ENCODE measurements at regions not wholly inside any gene's neighbourhood (a gene's known extent, or its start where the extent isn't known, plus 50 kb on each side); places are given as distances from the start of the nearest gene placed in this dataset.

DNA sequence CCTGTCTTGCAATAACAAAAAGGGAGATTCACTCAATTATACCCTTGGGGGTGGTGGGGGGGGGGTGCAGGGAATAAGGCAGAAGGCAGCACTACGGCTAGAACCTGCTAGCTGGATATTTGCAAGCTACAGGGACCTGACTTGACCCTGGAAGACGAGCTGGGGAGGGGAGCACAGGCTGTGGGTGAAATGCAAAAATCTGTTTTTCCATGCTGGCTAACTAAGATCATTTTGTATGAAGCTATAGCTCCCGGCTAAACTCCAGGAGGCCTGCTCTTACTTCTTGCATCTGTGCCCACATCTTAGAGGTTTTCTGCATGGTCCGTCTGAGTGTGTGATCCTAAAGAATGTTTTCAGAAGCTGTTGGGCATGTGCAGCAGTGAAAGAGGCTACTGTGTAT lies 106.6 kb downstream of the EBLN1 start:
- Histone ChIP-seq H2AFZ (ENCODE audit: low read length) (no peak overlapping the region), H3K79me2 (ENCODE audit: insufficient read depth, low read length) (no peaks in the 10 kb centered on the region), H4K20me1 (ENCODE audit: insufficient read depth, low read length) (no peaks in the 10 kb centered on the region), H3K27me3 (ENCODE audit: control insufficient read depth in 1 of 2, insufficient read depth in 2 of 2, low read length in 2 of 2) (peaks cover 0 to 6% of the 10 kb centered on the region in 2 experiments; a peak in 2 of 5 replicates), H3K9ac (ENCODE audit: insufficient read depth, low read depth, low read length) (no peak overlapping the region), H3K9me3 (ENCODE audit: low read length) (no peaks in the 10 kb centered on the region), H3K4me2 (ENCODE audit: low read depth, low read length) (no peak overlapping the region), H3K27ac (ENCODE audit: extremely low read length, insufficient read depth, low read length) (no peak overlapping the region), H3K36me3 (replicated peaks in 1 of 2; ENCODE audit: control insufficient read depth in 1 of 2, insufficient read depth in 2 of 2, low read length in 2 of 2) (no peaks in the 10 kb centered on the region), H3K4me1 (ENCODE audit: insufficient read depth, low read length) (no peaks in the 10 kb centered on the region), H3K4me3 (replicated peaks in 1 of 3; ENCODE audit: insufficient read depth in 1 of 3, low read depth in 2 of 3, low read length in 3 of 3) (no peak overlapping the region)
- ChIA-PET CTCF (ENCODE audit: low intra/inter-chr PET ratio, low total read pairs) (no interaction called here), POLR2A (no interaction called here)
- ATAC-seq = no peak
- no TSS peak for BruUV-seq (replicated peaks)
- intact Hi-C loops (cut with micrococcal nuclease; ENCODE audit: unreplicated experiment) (no loop called here), in situ Hi-C loops (cut with HindIII; ENCODE audit: extremely low pct_ligation_motif_present, low pct_unique_long_range_greater_than_20kb) (no loop called here)
- TF ChIP-seq SIX1 (CRISPR knock-in tag; IDR thresholded peaks at IDR 0.05; ENCODE audit: borderline replicate concordance) (no peak), NPAS2 (CRISPR knock-in tag; IDR thresholded peaks at IDR 0.05; ENCODE audit: borderline replicate concordance) (no peak), MTF2 (CRISPR knock-in tag; IDR thresholded peaks at IDR 0.05; ENCODE audit: borderline replicate concordance) (no peak)
- 0% methylated on average over 4 of the region's 4 CpGs for WGBS (ENCODE audit: low lambda C conversion rate)
- FAIRE-seq = no peak
- no peak for DNase-seq (ENCODE audit: low spot score)

DNA sequence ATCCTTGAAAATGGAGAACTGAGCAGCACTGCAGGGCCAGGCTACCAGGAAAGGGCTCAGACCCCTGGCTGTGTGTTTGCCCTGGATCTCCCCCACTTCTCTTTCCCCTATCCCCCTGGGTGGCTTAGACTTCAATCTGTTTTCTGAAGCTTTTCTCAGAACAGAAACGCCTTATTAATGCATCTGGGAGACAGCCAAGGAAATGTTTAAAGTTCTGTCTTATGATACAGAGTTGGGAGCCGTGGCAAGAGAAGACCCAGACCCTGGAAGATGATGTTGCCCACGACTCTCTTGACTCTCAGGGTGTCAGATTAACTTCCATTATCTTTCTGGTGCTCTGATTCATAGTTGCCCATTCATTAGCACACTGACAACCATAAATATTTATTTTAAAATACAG lies 107.1 kb downstream of the EBLN1 start:
- no peaks in the 10 kb centered on the region for H3K36me3 ChIP-seq (replicated peaks in 1 of 2; ENCODE audit: control insufficient read depth in 1 of 2, insufficient read depth in 2 of 2, low read length in 2 of 2)
- in situ Hi-C loops (cut with HindIII; ENCODE audit: extremely low pct_ligation_motif_present, low pct_unique_long_range_greater_than_20kb) = no loop called here
- WGBS (ENCODE audit: low lambda C conversion rate) = 3% methylated on average over 3 of the region's 3 CpGs
- TF ChIP-seq WIZ (CRISPR knock-in tag; IDR thresholded peaks at IDR 0.05) (no peak), SOX6 (IDR thresholded peaks at IDR 0.05) (no peak), SOX6 (CRISPR knock-in tag; IDR thresholded peaks at IDR 0.05) (no peak), ZNF207 (IDR thresholded peaks at IDR 0.05; ENCODE audit: borderline replicate concordance) (no peak), TEAD2 (CRISPR knock-in tag; IDR thresholded peaks at IDR 0.05) (no peak), ZNF720 (CRISPR knock-in tag; IDR thresholded peaks at IDR 0.05) (no peak)
- TF ChIP-seq, protein P1, sequence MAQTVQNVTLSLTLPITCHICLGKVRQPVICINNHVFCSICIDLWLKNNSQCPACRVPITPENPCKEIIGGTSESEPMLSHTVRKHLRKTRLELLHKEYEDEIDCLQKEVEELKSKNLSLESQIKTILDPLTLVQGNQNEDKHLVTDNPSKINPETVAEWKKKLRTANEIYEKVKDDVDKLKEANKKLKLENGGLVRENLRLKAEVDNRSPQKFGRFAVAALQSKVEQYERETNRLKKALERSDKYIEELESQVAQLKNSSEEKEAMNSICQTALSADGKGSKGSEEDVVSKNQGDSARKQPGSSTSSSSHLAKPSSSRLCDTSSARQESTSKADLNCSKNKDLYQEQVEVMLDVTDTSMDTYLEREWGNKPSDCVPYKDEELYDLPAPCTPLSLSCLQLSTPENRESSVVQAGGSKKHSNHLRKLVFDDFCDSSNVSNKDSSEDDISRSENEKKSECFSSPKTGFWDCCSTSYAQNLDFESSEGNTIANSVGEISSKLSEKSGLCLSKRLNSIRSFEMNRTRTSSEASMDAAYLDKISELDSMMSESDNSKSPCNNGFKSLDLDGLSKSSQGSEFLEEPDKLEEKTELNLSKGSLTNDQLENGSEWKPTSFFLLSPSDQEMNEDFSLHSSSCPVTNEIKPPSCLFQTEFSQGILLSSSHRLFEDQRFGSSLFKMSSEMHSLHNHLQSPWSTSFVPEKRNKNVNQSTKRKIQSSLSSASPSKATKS (CRISPR knock-in tag; IDR thresholded peaks at IDR 0.05) = no peak
- TF ChIP-seq, protein P2, sequence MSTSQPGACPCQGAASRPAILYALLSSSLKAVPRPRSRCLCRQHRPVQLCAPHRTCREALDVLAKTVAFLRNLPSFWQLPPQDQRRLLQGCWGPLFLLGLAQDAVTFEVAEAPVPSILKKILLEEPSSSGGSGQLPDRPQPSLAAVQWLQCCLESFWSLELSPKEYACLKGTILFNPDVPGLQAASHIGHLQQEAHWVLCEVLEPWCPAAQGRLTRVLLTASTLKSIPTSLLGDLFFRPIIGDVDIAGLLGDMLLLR (CRISPR knock-in tag; IDR thresholded peaks at IDR 0.05) = no peak
- TF ChIP-seq, protein P3, sequence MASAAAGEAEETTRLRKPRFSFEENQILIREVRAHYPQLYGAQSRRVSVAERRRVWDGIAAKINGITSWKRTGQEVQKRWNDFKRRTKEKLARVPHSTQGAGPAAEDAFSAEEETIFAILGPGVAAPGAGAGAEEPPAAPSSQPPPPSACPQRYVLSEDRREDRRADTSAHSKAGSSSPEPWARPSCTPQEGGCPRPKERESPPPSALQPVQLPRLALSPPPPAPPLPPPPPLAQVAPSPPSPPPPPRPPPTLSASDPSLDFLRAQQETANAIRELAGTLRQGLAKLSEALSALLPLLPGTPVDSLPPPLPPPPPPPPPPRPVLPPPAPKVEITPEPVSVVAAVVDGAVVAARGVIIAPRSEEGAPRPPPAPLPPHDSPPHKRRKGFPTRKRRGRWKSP (CRISPR knock-in tag; IDR thresholded peaks at IDR 0.05) = no peak
- TF ChIP-seq, protein P4, sequence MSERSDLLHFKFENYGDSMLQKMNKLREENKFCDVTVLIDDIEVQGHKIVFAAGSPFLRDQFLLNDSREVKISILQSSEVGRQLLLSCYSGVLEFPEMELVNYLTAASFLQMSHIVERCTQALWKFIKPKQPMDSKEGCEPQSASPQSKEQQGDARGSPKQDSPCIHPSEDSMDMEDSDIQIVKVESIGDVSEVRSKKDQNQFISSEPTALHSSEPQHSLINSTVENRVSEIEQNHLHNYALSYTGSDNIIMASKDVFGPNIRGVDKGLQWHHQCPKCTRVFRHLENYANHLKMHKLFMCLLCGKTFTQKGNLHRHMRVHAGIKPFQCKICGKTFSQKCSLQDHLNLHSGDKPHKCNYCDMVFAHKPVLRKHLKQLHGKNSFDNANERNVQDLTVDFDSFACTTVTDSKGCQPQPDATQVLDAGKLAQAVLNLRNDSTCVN (CRISPR knock-in tag; IDR thresholded peaks at IDR 0.05; ENCODE audit: borderline replicate concordance) = no peak
- TF ChIP-seq, protein P5, sequence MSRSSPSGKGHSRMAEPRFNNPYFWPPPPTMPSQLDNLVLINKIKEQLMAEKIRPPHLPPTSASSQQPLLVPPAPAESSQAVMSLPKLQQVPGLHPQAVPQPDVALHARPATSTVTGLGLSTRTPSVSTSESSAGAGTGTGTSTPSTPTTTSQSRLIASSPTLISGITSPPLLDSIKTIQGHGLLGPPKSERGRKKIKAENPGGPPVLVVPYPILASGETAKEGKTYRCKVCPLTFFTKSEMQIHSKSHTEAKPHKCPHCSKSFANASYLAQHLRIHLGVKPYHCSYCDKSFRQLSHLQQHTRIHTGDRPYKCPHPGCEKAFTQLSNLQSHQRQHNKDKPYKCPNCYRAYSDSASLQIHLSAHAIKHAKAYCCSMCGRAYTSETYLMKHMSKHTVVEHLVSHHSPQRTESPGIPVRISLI (CRISPR knock-in tag; IDR thresholded peaks at IDR 0.05; ENCODE audit: borderline replicate concordance) = no peak

More for the DNA sequence above, 107.1 kb downstream of the EBLN1 start:
- no peak overlapping the region for H3K9ac ChIP-seq (ENCODE audit: insufficient read depth, low read depth, low read length)
- FAIRE-seq (no peak), DNase-seq (ENCODE audit: low spot score) (no peak), ATAC-seq (no peak)
- no TSS peak for BruUV-seq (replicated peaks)
- H3K4me1 ChIP-seq (ENCODE audit: insufficient read depth, low read length) = no peaks in the 10 kb centered on the region
- no peak overlapping the region for H3K27ac ChIP-seq (ENCODE audit: extremely low read length, insufficient read depth, low read length)
- POLR2A ChIA-PET = no interaction called here
- H3K4me3 ChIP-seq (replicated peaks in 1 of 3; ENCODE audit: insufficient read depth in 1 of 3, low read depth in 2 of 3, low read length in 3 of 3) = no peak overlapping the region
- H4K20me1 ChIP-seq (ENCODE audit: insufficient read depth, low read length) = no peaks in the 10 kb centered on the region
- no peak overlapping the region for H3K4me2 ChIP-seq (ENCODE audit: low read depth, low read length)
- intact Hi-C loops (cut with micrococcal nuclease; ENCODE audit: unreplicated experiment) = no loop called here
- no peaks in the 10 kb centered on the region for H3K79me2 ChIP-seq (ENCODE audit: insufficient read depth, low read length)
- no peaks in the 10 kb centered on the region for H3K9me3 ChIP-seq (ENCODE audit: low read length)
- H3K27me3 ChIP-seq (ENCODE audit: control insufficient read depth in 1 of 2, insufficient read depth in 2 of 2, low read length in 2 of 2) = peaks cover 0 to 6% of the 10 kb centered on the region in 2 experiments; a peak in 2 of 5 replicates
- CTCF ChIA-PET (ENCODE audit: low intra/inter-chr PET ratio, low total read pairs) = no interaction called here
- H2AFZ ChIP-seq (ENCODE audit: low read length) = no peak overlapping the region

Data from HepG2 (cell line).